ENCODE measurements at regions not wholly inside any gene's neighbourhood (a gene's known extent, or its start where the extent isn't known, plus 50 kb on each side); places are given as distances from the start of the nearest gene placed in this dataset.
A peak's percentile ranks its signal among the peaks of the same experiment; 100 is the strongest.

- no peaks in the 10 kb centered on the region for H3F3A ChIP-seq (ENCODE audit: insufficient read depth)
- H3K4me1 ChIP-seq (ENCODE audit: insufficient read depth): no peaks in the 10 kb centered on the region
- H3K4me3 ChIP-seq: peak overlapping the region; percentile 63
- peak overlapping the region; percentile 67 for H2AFZ ChIP-seq
- no peaks in the 10 kb centered on the region for H3K9me3 ChIP-seq (ENCODE audit: low read depth)
- H3K79me2 ChIP-seq (ENCODE audit: insufficient read depth): no peaks in the 10 kb centered on the region
- H4K20me1 ChIP-seq (ENCODE audit: insufficient read depth): no peaks in the 10 kb centered on the region
- H3K27me3 ChIP-seq (replicated peaks; ENCODE audit: insufficient read depth): no peaks in the 10 kb centered on the region
- H3K4me2 ChIP-seq (ENCODE audit: unreplicated experiment): peak overlapping the region; percentile 12
- no peak overlapping the region; the same call in 1 of the 2 replicates for H3K9ac ChIP-seq
- TF ChIP-seq EZH2phosphoT487 (IDR thresholded peaks at IDR 0.05; ENCODE audit: insufficient read depth, low read depth): no peak
- no peak for TF ChIP-seq EZH2 (IDR thresholded peaks at IDR 0.05; ENCODE audit: insufficient read depth, poor library complexity, severe bottlenecking)
- in situ Hi-C loops (cut with MboI): loop anchor here (25.0 kb wide), 1 partner anchor 463 kb away; no protein-coding TSS in a partner anchor
- no peaks in the 10 kb centered on the region for H3K9me2 ChIP-seq (ENCODE audit: insufficient read depth)
- H3K27ac ChIP-seq: no peak overlapping the region
- DNase-seq: no peak
- WGBS, 2 experiments (ENCODE audit: low coverage in 1 of 2, low lambda C conversion rate in 2 of 2, missing lambda C conversion rate in 2 of 2): 37 to 45% methylated on average over 35 to 37 of the region's 37 CpGs
- H3K36me3 ChIP-seq (ENCODE audit: low read depth): no peaks in the 10 kb centered on the region
Measured at GRCh38 chr5:42924226-42924625, 112.5 kb upstream of the SELENOP start.

- Histone ChIP-seq H3K79me2 (ENCODE audit: insufficient read depth) (no peaks in the 10 kb centered on the region), H3K9me3 (ENCODE audit: low read depth) (no peaks in the 10 kb centered on the region), H3K36me3 (ENCODE audit: low read depth) (no peaks in the 10 kb centered on the region), H2AFZ (peak overlapping the region; percentile 67), H3K4me2 (ENCODE audit: unreplicated experiment) (peak overlapping the region; percentile 12), H4K20me1 (ENCODE audit: insufficient read depth) (no peaks in the 10 kb centered on the region), H3K27ac (no peak overlapping the region), H3K4me1 (ENCODE audit: insufficient read depth) (no peaks in the 10 kb centered on the region), H3K27me3 (replicated peaks; ENCODE audit: insufficient read depth) (no peaks in the 10 kb centered on the region), H3K9ac (no peak overlapping the region; the same call in 1 of the 2 replicates), H3K9me2 (ENCODE audit: insufficient read depth) (no peaks in the 10 kb centered on the region), H3K4me3 (peak overlapping the region; percentile 63), H3F3A (ENCODE audit: insufficient read depth) (no peaks in the 10 kb centered on the region)
- DNase-seq: peak; percentile 67
- in situ Hi-C loops (cut with MboI): loop anchor here (25.0 kb wide), 1 partner anchor 464 kb away; no protein-coding TSS in a partner anchor
- 31 to 39% methylated on average over 14 of the region's 14 CpGs for WGBS, 2 experiments (ENCODE audit: low coverage in 1 of 2, low lambda C conversion rate in 2 of 2, missing lambda C conversion rate in 2 of 2)
- TF ChIP-seq EZH2 (IDR thresholded peaks at IDR 0.05; ENCODE audit: insufficient read depth, poor library complexity, severe bottlenecking) (no peak), EZH2phosphoT487 (IDR thresholded peaks at IDR 0.05; ENCODE audit: insufficient read depth, low read depth) (no peak)
Measured at GRCh38 chr5:42923710-42924109, 112.0 kb upstream of the SELENOP start.

GRCh38 chr5:42919600-42919999 is 107.9 kb upstream of the SELENOP start:
- TF ChIP-seq EZH2phosphoT487 (IDR thresholded peaks at IDR 0.05; ENCODE audit: insufficient read depth, low read depth) (no peak), EZH2 (IDR thresholded peaks at IDR 0.05; ENCODE audit: insufficient read depth, poor library complexity, severe bottlenecking) (no peak)
- Histone ChIP-seq H3K79me2 (ENCODE audit: insufficient read depth) (no peaks in the 10 kb centered on the region), H3F3A (ENCODE audit: insufficient read depth) (no peaks in the 10 kb centered on the region), H3K36me3 (ENCODE audit: low read depth) (no peaks in the 10 kb centered on the region), H3K4me1 (ENCODE audit: insufficient read depth) (no peaks in the 10 kb centered on the region), H3K9ac (no peak overlapping the region), H2AFZ (no peak overlapping the region), H4K20me1 (ENCODE audit: insufficient read depth) (no peaks in the 10 kb centered on the region), H3K9me3 (ENCODE audit: low read depth) (no peaks in the 10 kb centered on the region), H3K27me3 (replicated peaks; ENCODE audit: insufficient read depth) (no peaks in the 10 kb centered on the region), H3K9me2 (ENCODE audit: insufficient read depth) (no peaks in the 10 kb centered on the region), H3K4me2 (ENCODE audit: unreplicated experiment) (no peak overlapping the region), H3K4me3 (no peak overlapping the region), H3K27ac (no peak overlapping the region)
- 29 to 34% methylated on average over 3 of the region's 3 CpGs for WGBS, 2 experiments (ENCODE audit: low coverage in 1 of 2, low lambda C conversion rate in 2 of 2, missing lambda C conversion rate in 2 of 2)
- in situ Hi-C loops (cut with MboI): loop anchor here (25.0 kb wide), 1 partner anchor 468 kb away; no protein-coding TSS in a partner anchor
- no peak for DNase-seq

GRCh38 chr5:42915306-42915866 is 103.7 kb upstream of the SELENOP start:
- Histone ChIP-seq H3F3A (ENCODE audit: insufficient read depth) (no peaks in the 10 kb centered on the region), H3K9me3 (ENCODE audit: low read depth) (no peaks in the 10 kb centered on the region), H3K36me3 (ENCODE audit: low read depth) (no peaks in the 10 kb centered on the region), H3K9me2 (ENCODE audit: insufficient read depth) (no peaks in the 10 kb centered on the region), H3K9ac (no peak overlapping the region), H3K79me2 (ENCODE audit: insufficient read depth) (no peaks in the 10 kb centered on the region), H3K27me3 (replicated peaks; ENCODE audit: insufficient read depth) (no peaks in the 10 kb centered on the region), H3K4me2 (ENCODE audit: unreplicated experiment) (no peak overlapping the region), H3K4me3 (no peak overlapping the region), H3K4me1 (ENCODE audit: insufficient read depth) (no peaks in the 10 kb centered on the region), H3K27ac (no peak overlapping the region), H4K20me1 (ENCODE audit: insufficient read depth) (no peaks in the 10 kb centered on the region), H2AFZ (no peak overlapping the region)
- WGBS, 2 experiments (ENCODE audit: low coverage in 1 of 2, low lambda C conversion rate in 2 of 2, missing lambda C conversion rate in 2 of 2): 94 to 95% methylated on average over 23 of the region's 23 CpGs
- in situ Hi-C loops (cut with MboI): loop anchor here (25.0 kb wide), 1 partner anchor 472 kb away; no protein-coding TSS in a partner anchor
- DNase-seq: no peak
- TF ChIP-seq EZH2phosphoT487 (IDR thresholded peaks at IDR 0.05; ENCODE audit: insufficient read depth, low read depth): no peak
- no peak for TF ChIP-seq EZH2 (IDR thresholded peaks at IDR 0.05; ENCODE audit: insufficient read depth, poor library complexity, severe bottlenecking)
